H1 (cell line): ENCODE measurements at regions not wholly inside any gene's neighbourhood (a gene's known extent, or its start where the extent isn't known, plus 50 kb on each side); places are given as distances from the start of the nearest gene placed in this dataset.

Source experiments
- CBX5 ChIP-seq: fragments of 300-800, 300-1000 bp; sonication (generic); IDR thresholded peaks from 2 replicates; pipeline ENCODE4 v1.7.1; 2016; ENCODE audit warnings: antibody characterized with exemption, low read length, low read depth
- CTCF ChIP-seq, 3 experiments: IDR thresholded peaks; 1 replicate in 2 of 3; 2 replicates in 1 of 3; pipeline versions ENCODE4 v1.5.1 to v1.6.1; 2011; ENCODE audit warnings: low read length in 3 of 3, mild to moderate bottlenecking in 3 of 3, inconsistent platforms in 2 of 3, low read depth in 1 of 3, moderate library complexity in 1 of 3; ENCODE audit not compliant: insufficient read depth in 1 of 3; ENCODE audit errors: control extremely low read depth in 1 of 3
- GABPA ChIP-seq: IDR thresholded peaks from 2 replicates; pipeline ENCODE4 v1.6.1; 2011; ENCODE audit warnings: mild to moderate bottlenecking, low read length, moderate library complexity, borderline replicate concordance; ENCODE audit not compliant: insufficient read depth
- HDAC2 ChIP-seq, 2 experiments: fragments of 300-600 bp in 1 of 2; sonication (generic) in 1 of 2; IDR thresholded peaks; 2 replicates each; pipeline ENCODE4 v1.6.1; 2011 to 2012; ENCODE audit warnings: low read depth in 2 of 2, low read length in 2 of 2, mild to moderate bottlenecking in 2 of 2, moderate library complexity in 2 of 2, borderline replicate concordance in 1 of 2, inconsistent platforms in 1 of 2
- MAX ChIP-seq: IDR thresholded peaks from 2 replicates; pipeline ENCODE4 v1.6.1; 2012; ENCODE audit warnings: inconsistent platforms
- PHF8 ChIP-seq: fragments of 200-600 bp; sonication (generic); conservative IDR thresholded peaks from 2 replicates; pipeline ENCODE4 v1.7.1; 2012; ENCODE audit warnings: low read depth, mild to moderate bottlenecking, inconsistent platforms, low read length, moderate library complexity
- POLR2AphosphoS5 ChIP-seq: IDR thresholded peaks from 2 replicates; pipeline ENCODE4 v1.6.1; 2011; ENCODE audit warnings: low read depth, low read length
- TBP ChIP-seq: IDR thresholded peaks from 2 replicates; pipeline ENCODE4 v1.6.1; 2011; ENCODE audit warnings: low read depth, low read length, improper control_type of control experiment
- TEAD4 ChIP-seq: IDR thresholded peaks from 2 replicates; pipeline ENCODE4 v1.6.1; 2012; ENCODE audit warnings: low read depth, low read length, inconsistent platforms, mixed read lengths
- ZNF274 ChIP-seq: IDR thresholded peaks from 2 replicates; pipeline ENCODE4 v1.7.0; 2012; ENCODE audit warnings: low read length, borderline replicate concordance; ENCODE audit errors: extremely low read depth

- TF ChIP-seq TEAD4: no peak
- TF ChIP-seq CTCF (IDR thresholded peaks at IDR 0.05; ENCODE audit: control extremely low read depth in 1 of 3, insufficient read depth in 1 of 3, low read depth in 1 of 3, low read length in 3 of 3): no peak
- TF ChIP-seq GABPA: no peak
- no peak for TF ChIP-seq CBX5
- no peak for TF ChIP-seq HDAC2 (IDR thresholded peaks at IDR 0.05; ENCODE audit: borderline replicate concordance in 1 of 2, low read depth in 2 of 2, low read length in 2 of 2)
- TF ChIP-seq ZNF274: no peak
- TF ChIP-seq POLR2AphosphoS5: no peak
- TF ChIP-seq PHF8: no peak
- TF ChIP-seq TBP: no peak
- TF ChIP-seq MAX: no peak
These were observed 640.7 kb downstream of the IRS1 start for GRCh38 chr2:226158940-226159339.
